T-helper 1 cell treated with Interleukin-12 subunit alpha and Interleukin-12 subunit beta and Interleukin-4 antibody, amounts not matched to agents 30 μg/mL and 1 μg/mL, for 36 hours (primary cell): ENCODE measurements at regions not wholly inside any gene's neighbourhood (a gene's known extent, or its start where the extent isn't known, plus 50 kb on each side); places are given as distances from the start of the nearest gene placed in this dataset.

ENCODE experiments used
- H3K27ac Mint-ChIP-seq: one replicate; pipeline ENCODE4 v1.8.0; 2021; ENCODE audit warnings: mild to moderate bottlenecking, mixed read lengths
- H3K27me3 Mint-ChIP-seq: one replicate; pipeline ENCODE4 v1.8.0; 2021; ENCODE audit warnings: low read depth, mixed read lengths
- H3K36me3 Mint-ChIP-seq: one replicate; pipeline ENCODE4 v1.8.0; 2021; ENCODE audit warnings: low read depth, mixed read lengths
- H3K4me1 Mint-ChIP-seq: one replicate; pipeline ENCODE4 v1.8.0; 2021; ENCODE audit warnings: low read depth, mixed read lengths
- H3K4me3 Mint-ChIP-seq: one replicate; pipeline ENCODE4 v1.8.0; 2021; ENCODE audit warnings: mild to moderate bottlenecking, moderate library complexity, mixed read lengths
- H3K9me3 Mint-ChIP-seq: one replicate; pipeline ENCODE4 v1.8.0; 2021; ENCODE audit warnings: mixed read lengths

DNA sequence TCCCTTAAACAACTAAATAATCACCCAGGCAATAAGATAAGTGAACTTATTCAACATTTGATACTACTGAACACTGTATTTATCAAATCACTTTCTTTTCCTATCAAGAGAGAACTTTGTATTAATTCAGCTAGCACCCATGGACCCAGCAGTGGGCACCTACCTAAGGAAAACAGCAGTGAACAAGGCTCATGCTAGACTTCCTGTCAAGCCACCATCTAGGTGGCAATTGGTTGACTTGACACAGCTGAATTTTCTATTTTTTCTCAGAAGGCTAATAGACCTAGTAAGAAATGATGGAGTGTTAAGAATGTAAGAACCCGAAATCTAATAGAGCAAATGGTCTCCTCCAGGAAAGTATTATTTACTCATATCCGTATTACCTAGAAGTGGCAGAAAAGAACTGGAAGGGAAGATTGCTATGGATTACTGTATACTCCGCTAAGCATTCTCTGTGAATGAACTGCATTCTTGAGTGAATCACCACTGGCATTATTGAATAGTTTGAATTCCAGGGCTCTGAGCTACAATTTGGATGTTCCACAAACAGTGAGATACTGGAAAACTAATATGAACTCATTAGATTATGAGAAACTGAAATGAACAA is 988.2 kb upstream of the CDH2 start:
- Mint-ChIP-seq H3K9me3 (peaks cover 21% of the 10 kb centered on the region), H3K36me3 (no peaks in the 10 kb centered on the region), H3K27ac (no peak overlapping the region), H3K4me1 (no peaks in the 10 kb centered on the region), H3K4me3 (no peak overlapping the region), H3K27me3 (no peaks in the 10 kb centered on the region)

DNA sequence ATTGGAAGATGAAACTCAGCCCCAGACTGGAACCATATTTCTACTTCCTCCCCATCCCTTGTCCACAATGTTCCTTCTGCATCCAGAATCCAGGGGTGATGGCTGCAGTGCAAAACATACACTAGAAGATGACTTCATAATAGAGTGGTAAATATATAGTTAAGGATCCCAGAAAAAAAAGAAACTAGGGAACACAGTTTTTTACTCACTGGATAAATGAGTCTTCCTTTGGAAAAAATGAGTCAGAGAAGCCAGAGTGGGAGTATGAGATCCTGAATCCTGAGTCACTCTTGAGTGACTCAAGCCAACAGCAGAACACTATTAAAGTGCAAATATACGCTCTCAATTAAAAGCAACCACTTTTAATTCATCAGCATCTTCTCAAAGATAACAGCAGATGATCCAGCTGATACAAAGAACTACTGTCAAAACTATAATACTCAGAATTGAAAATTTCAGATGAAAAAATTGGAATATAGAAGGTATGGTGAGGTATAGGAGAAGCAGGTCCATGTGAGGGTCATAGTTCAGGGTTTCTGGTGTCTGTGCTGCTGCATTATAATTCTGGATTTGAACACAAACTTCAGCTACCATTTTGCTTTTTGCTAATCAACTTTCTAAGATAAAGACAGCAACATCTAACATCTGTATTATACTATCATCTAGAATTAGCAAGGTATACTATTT is 987.2 kb upstream of the CDH2 start:
- no peaks in the 10 kb centered on the region for H3K27me3 Mint-ChIP-seq
- H3K4me3 Mint-ChIP-seq: no peak overlapping the region
- no peaks in the 10 kb centered on the region for H3K4me1 Mint-ChIP-seq
- H3K36me3 Mint-ChIP-seq: no peaks in the 10 kb centered on the region
- peaks cover 13% of the 10 kb centered on the region for H3K9me3 Mint-ChIP-seq
- H3K27ac Mint-ChIP-seq: no peak overlapping the region

- no peak overlapping the region for H3K27ac Mint-ChIP-seq
- no peaks in the 10 kb centered on the region for H3K27me3 Mint-ChIP-seq
- peaks cover 12% of the 10 kb centered on the region for H3K9me3 Mint-ChIP-seq
- H3K36me3 Mint-ChIP-seq: no peaks in the 10 kb centered on the region
- H3K4me1 Mint-ChIP-seq: no peaks in the 10 kb centered on the region
- no peak overlapping the region for H3K4me3 Mint-ChIP-seq
Observed at GRCh38 chr18:29163596-29163995, 986.7 kb upstream of the CDH2 start.

DNA sequence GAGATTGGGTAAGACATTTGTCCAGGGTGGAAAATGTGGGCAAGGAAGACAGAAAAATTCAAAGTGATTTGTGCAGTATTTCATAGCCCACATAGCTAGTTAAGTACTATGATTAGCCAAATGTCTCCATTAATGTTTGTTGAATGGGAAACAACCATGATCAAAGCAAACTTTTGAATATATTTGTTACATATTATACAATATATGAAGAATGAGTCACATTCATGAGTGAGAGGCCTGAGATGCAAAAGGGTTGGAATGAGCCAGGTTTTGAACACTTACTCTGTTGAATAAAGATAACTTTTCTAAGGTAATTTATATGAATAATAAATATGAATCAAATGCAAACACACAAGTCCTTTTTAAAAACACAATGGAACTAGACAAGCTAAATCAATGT is 984.5 kb upstream of the CDH2 start:
- no peak overlapping the region for H3K27ac Mint-ChIP-seq
- H3K4me1 Mint-ChIP-seq: no peaks in the 10 kb centered on the region
- no peaks in the 10 kb centered on the region for H3K27me3 Mint-ChIP-seq
- H3K9me3 Mint-ChIP-seq: peaks cover 13% of the 10 kb centered on the region
- H3K36me3 Mint-ChIP-seq: no peaks in the 10 kb centered on the region
- no peak overlapping the region for H3K4me3 Mint-ChIP-seq

- Mint-ChIP-seq H3K9me3 (peaks cover 12% of the 10 kb centered on the region), H3K27ac (no peak overlapping the region), H3K27me3 (no peaks in the 10 kb centered on the region), H3K4me3 (no peak overlapping the region), H3K36me3 (no peaks in the 10 kb centered on the region), H3K4me1 (no peaks in the 10 kb centered on the region)
Observed at GRCh38 chr18:29160170-29160569, 983.2 kb upstream of the CDH2 start.

GRCh38 chr18:29157905-29158304 is 981.0 kb upstream of the CDH2 start:
- H3K27ac Mint-ChIP-seq: no peak overlapping the region
- H3K9me3 Mint-ChIP-seq: peaks cover 13% of the 10 kb centered on the region
- H3K4me1 Mint-ChIP-seq: no peaks in the 10 kb centered on the region
- no peak overlapping the region for H3K4me3 Mint-ChIP-seq
- no peaks in the 10 kb centered on the region for H3K27me3 Mint-ChIP-seq
- H3K36me3 Mint-ChIP-seq: no peaks in the 10 kb centered on the region

DNA sequence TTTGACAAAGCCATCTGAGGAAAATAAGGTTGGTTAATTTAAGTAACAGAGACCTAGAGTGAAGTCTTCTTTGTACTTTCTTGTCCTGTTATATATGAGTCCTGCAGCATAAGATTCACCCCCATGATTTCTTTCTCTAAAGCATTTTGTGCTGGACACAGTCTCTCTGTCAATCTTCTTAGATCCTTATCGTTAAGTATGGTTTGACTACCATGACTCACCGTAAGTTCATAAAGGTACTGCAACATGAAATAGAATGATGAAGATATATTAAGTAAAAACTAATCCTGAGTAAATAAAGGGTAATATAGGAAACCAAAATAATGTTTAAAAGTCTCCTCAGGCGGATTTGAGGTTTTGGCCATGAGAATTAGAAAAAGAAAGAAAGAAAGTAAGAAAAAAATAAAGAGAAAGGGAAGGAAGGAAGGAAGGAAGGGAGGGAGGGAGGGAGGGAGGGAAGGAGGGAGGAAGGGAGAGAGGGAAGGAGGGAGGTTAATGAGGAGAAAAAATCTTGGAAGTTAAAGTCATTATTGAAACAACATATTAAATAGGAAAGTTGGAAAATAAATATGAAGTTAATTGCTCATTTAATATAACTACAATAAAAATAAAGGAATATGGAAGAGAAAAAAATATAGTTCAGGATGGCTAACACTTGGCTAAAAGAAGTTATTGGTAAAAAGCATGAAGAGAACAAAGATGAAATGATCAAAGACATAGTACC is 980.3 kb upstream of the CDH2 start:
- Mint-ChIP-seq H3K9me3 (peaks cover 14% of the 10 kb centered on the region), H3K4me3 (no peak overlapping the region), H3K27ac (no peak overlapping the region), H3K4me1 (no peaks in the 10 kb centered on the region), H3K27me3 (no peaks in the 10 kb centered on the region), H3K36me3 (no peaks in the 10 kb centered on the region)

- no peaks in the 10 kb centered on the region for H3K36me3 Mint-ChIP-seq
- no peaks in the 10 kb centered on the region for H3K4me1 Mint-ChIP-seq
- H3K4me3 Mint-ChIP-seq: no peak overlapping the region
- no peaks in the 10 kb centered on the region for H3K27me3 Mint-ChIP-seq
- peaks cover 14% of the 10 kb centered on the region for H3K9me3 Mint-ChIP-seq
- no peak overlapping the region for H3K27ac Mint-ChIP-seq
Observed at GRCh38 chr18:29156531-29156930, 979.6 kb upstream of the CDH2 start.

GRCh38 chr18:29154758-29155725 is 978.1 kb upstream of the CDH2 start:
- Mint-ChIP-seq H3K27me3 (no peaks in the 10 kb centered on the region), H3K4me1 (no peaks in the 10 kb centered on the region), H3K27ac (no peak overlapping the region), H3K4me3 (no peak overlapping the region), H3K36me3 (no peaks in the 10 kb centered on the region), H3K9me3 (peaks cover 17% of the 10 kb centered on the region)

GRCh38 chr18:29154196-29154757 is 977.3 kb upstream of the CDH2 start:
- no peaks in the 10 kb centered on the region for H3K36me3 Mint-ChIP-seq
- no peak overlapping the region for H3K4me3 Mint-ChIP-seq
- H3K27ac Mint-ChIP-seq: no peak overlapping the region
- no peaks in the 10 kb centered on the region for H3K27me3 Mint-ChIP-seq
- peaks cover 18% of the 10 kb centered on the region for H3K9me3 Mint-ChIP-seq
- H3K4me1 Mint-ChIP-seq: no peaks in the 10 kb centered on the region

GRCh38 chr18:29153091-29153490 is 976.2 kb upstream of the CDH2 start:
- Mint-ChIP-seq H3K9me3 (peaks cover 23% of the 10 kb centered on the region), H3K27ac (no peak overlapping the region), H3K36me3 (no peaks in the 10 kb centered on the region), H3K4me3 (no peak overlapping the region), H3K4me1 (no peaks in the 10 kb centered on the region), H3K27me3 (no peaks in the 10 kb centered on the region)

DNA sequence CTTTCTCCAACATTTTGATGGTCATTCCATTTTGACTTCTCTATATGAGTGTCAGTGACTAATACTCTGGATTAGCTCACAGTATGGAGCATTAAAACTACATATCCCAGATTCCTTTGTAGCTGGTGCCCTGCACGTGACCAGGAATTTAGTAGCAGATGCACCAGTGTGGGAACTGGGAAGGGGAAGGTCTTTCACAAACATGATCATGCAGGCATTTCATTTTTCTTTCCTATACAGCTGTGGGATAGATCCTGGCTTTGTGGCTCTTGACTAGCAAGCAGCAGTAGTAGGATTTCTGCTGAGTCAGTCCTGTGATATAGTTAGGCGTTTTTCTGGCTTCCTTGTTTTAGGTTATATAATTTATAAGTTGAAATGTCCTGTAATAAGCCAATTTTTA is 971.0 kb upstream of the CDH2 start:
- H3K9me3 Mint-ChIP-seq: peaks cover 21% of the 10 kb centered on the region
- H3K36me3 Mint-ChIP-seq: no peaks in the 10 kb centered on the region
- no peak overlapping the region for H3K4me3 Mint-ChIP-seq
- H3K27me3 Mint-ChIP-seq: no peaks in the 10 kb centered on the region
- no peaks in the 10 kb centered on the region for H3K4me1 Mint-ChIP-seq
- no peak overlapping the region for H3K27ac Mint-ChIP-seq

GRCh38 chr18:29146068-29146467 is 969.1 kb upstream of the CDH2 start:
- Mint-ChIP-seq H3K4me1 (no peaks in the 10 kb centered on the region), H3K27me3 (no peaks in the 10 kb centered on the region), H3K9me3 (peaks cover 22% of the 10 kb centered on the region), H3K36me3 (no peaks in the 10 kb centered on the region), H3K4me3 (no peak overlapping the region), H3K27ac (no peak overlapping the region)

GRCh38 chr18:29140590-29140989 is 963.7 kb upstream of the CDH2 start:
- Mint-ChIP-seq H3K4me1 (no peaks in the 10 kb centered on the region), H3K4me3 (no peak overlapping the region), H3K36me3 (no peaks in the 10 kb centered on the region), H3K27me3 (no peaks in the 10 kb centered on the region), H3K27ac (no peak overlapping the region), H3K9me3 (peaks cover 7% of the 10 kb centered on the region)
